IMR-90 (cell line): ENCODE measurements at regions not wholly inside any gene's neighbourhood (a gene's known extent, or its start where the extent isn't known, plus 50 kb on each side); places are given as distances from the start of the nearest gene placed in this dataset.

ENCODE experiments used
- ATAC-seq: fragments of 200-7000 bp; cut with Tn5 transposase; 2 replicates; pipeline ENCODE4 v1.9.1; 2020; ENCODE audit warnings: low read depth, mild to moderate bottlenecking, moderate library complexity
- BruUV-seq: library from RNA; stranded (reverse); fragments of 400-500 nt; replicated peaks from 2 replicates; lab custom pipeline; 2021; lab: Mats Ljungman, UMichigan
- CTCF ChIA-PET: fragments of 300-600 bp; formaldehyde crosslinking; extraction: SDS; loops from one replicate; lab custom pipeline; 2021; ENCODE audit warnings: antibody characterized with exemption; lab: Yijun Ruan, JAX
- POLR2A ChIA-PET: fragments of 300-600 bp; sonication (Branson Sonifier 250); formaldehyde crosslinking; loops from one replicate; lab custom pipeline; 2022; ENCODE audit warnings: antibody characterized with exemption; ENCODE audit not compliant: unreplicated experiment; lab: Charles Lee
- DNase-seq: peaks from one replicate; pipeline ENCODE4 v3.0.0; 2013
- H2AFZ ChIP-seq: replicated peaks from 2 replicates; pipeline ENCODE3; 2013; ENCODE audit warnings: low read length, mild to moderate bottlenecking; ENCODE audit not compliant: poor library complexity
- H2AK5ac ChIP-seq: 2 replicates; pipeline ENCODE4 v1.6.1; 2013; ENCODE audit warnings: low read depth, low read length, inconsistent platforms
- H2AK9ac ChIP-seq: replicated peaks from 2 replicates; pipeline ENCODE3; 2013; ENCODE audit warnings: mild to moderate bottlenecking, low read depth, low read length, moderate library complexity; ENCODE audit not compliant: poor library complexity
- H2BK120ac ChIP-seq: 2 replicates; pipeline ENCODE4 v1.6.1; 2013; ENCODE audit warnings: low read depth, low read length, inconsistent platforms
- H2BK15ac ChIP-seq: 3 replicates; pipeline ENCODE4 v1.6.1; 2013; ENCODE audit warnings: low read depth, low read length, inconsistent platforms
- H2BK20ac ChIP-seq: 2 replicates; pipeline ENCODE4 v1.6.1; 2013; ENCODE audit warnings: low read depth, mild to moderate bottlenecking, inconsistent platforms, low read length, moderate library complexity
- H2BK5ac ChIP-seq: 2 replicates; pipeline ENCODE4 v1.6.1; 2013; ENCODE audit warnings: mild to moderate bottlenecking, low read depth, low read length, inconsistent platforms; ENCODE audit not compliant: poor library complexity, severe bottlenecking
- H3K14ac ChIP-seq: replicated peaks from 2 replicates; pipeline ENCODE4 v1.6.1; 2013; ENCODE audit warnings: low read depth, low read length, inconsistent platforms
- H3K18ac ChIP-seq: 2 replicates; pipeline ENCODE4 v1.6.1; 2013; ENCODE audit warnings: low read depth, low read length, control low read depth
- H3K23ac ChIP-seq: 2 replicates; pipeline ENCODE4 v1.6.1; 2013; ENCODE audit warnings: low read depth, low read length, inconsistent platforms
- H3K27ac ChIP-seq: 2 replicates; pipeline ENCODE4 v1.5.1; 2013; ENCODE audit warnings: mild to moderate bottlenecking, control low read depth, low read length; ENCODE audit not compliant: insufficient read depth
- H3K27me3 ChIP-seq: 2 replicates; pipeline ENCODE4 v1.6.1; 2013; ENCODE audit warnings: low read length; ENCODE audit not compliant: control insufficient read depth, insufficient read depth
- H3K36me3 ChIP-seq: 2 replicates; pipeline ENCODE4 v1.6.1; 2013; ENCODE audit warnings: low read length, mixed read lengths; ENCODE audit not compliant: control insufficient read depth, insufficient read depth
- H3K4ac ChIP-seq: 2 replicates; pipeline ENCODE4 v1.6.1; 2013; ENCODE audit warnings: low read depth, low read length, inconsistent platforms
- H3K4me1 ChIP-seq: 2 replicates; pipeline ENCODE4 v1.6.1; 2013; ENCODE audit warnings: low read length, mixed read lengths; ENCODE audit not compliant: control insufficient read depth, insufficient read depth
- H3K4me2 ChIP-seq: 2 replicates; pipeline ENCODE4 v1.6.1; 2013; ENCODE audit warnings: low read depth, mild to moderate bottlenecking, control low read depth, low read length, moderate library complexity
- H3K4me3 ChIP-seq: 2 replicates; pipeline ENCODE4 v1.5.1; 2013; ENCODE audit warnings: low read depth, mild to moderate bottlenecking, control low read depth, low read length, moderate library complexity; ENCODE audit not compliant: insufficient read depth
- H3K56ac ChIP-seq: 2 replicates; pipeline ENCODE4 v1.6.1; 2013; ENCODE audit warnings: low read length, inconsistent platforms; ENCODE audit not compliant: insufficient read depth; ENCODE audit errors: extremely low read depth
- H3K79me1 ChIP-seq, 2 experiments: 2 replicates each; pipeline ENCODE4 v1.6.1; 2013; ENCODE audit warnings: low read length in 2 of 2, inconsistent platforms in 1 of 2, low read depth in 1 of 2
- H3K9ac ChIP-seq: 2 replicates; pipeline ENCODE4 v1.6.1; 2013; ENCODE audit warnings: low read depth, low read length, control low read depth
- H3K9me1 ChIP-seq: 2 replicates; pipeline ENCODE4 v1.6.1; 2013; ENCODE audit warnings: low read length, inconsistent platforms; ENCODE audit not compliant: insufficient read depth
- H3K9me3 ChIP-seq: 2 replicates; pipeline ENCODE4 v1.6.1; 2013; ENCODE audit warnings: low read length; ENCODE audit not compliant: control insufficient read depth, insufficient read depth
- H4K20me1 ChIP-seq: 2 replicates; pipeline ENCODE4 v1.6.1; 2013; ENCODE audit warnings: low read length, inconsistent platforms; ENCODE audit not compliant: insufficient read depth
- H4K5ac ChIP-seq: 2 replicates; pipeline ENCODE4 v1.6.1; 2013; ENCODE audit warnings: mild to moderate bottlenecking, low read depth, low read length, control low read depth
- H4K8ac ChIP-seq, 2 experiments: 2 replicates each; pipeline ENCODE4 v1.6.1; 2013; ENCODE audit warnings: low read depth in 2 of 2, low read length in 2 of 2, control low read depth in 1 of 2, inconsistent platforms in 1 of 2
- H4K91ac ChIP-seq: 2 replicates; pipeline ENCODE4 v1.6.1; 2013; ENCODE audit warnings: low read depth, low read length, inconsistent platforms; ENCODE audit not compliant: insufficient read depth
- CEBPB ChIP-seq: IDR thresholded peaks from 2 replicates; pipeline ENCODE4 v1.6.1; 2012; ENCODE audit warnings: low read depth, low read length, improper control_type of control experiment
- MAFK ChIP-seq: IDR thresholded peaks from 2 replicates; pipeline ENCODE4 v1.6.1; 2012; ENCODE audit warnings: low read depth, low read length, improper control_type of control experiment
- POLR2A ChIP-seq: IDR thresholded peaks from 2 replicates; pipeline ENCODE4 v1.6.1; 2012; ENCODE audit warnings: mild to moderate bottlenecking, low read depth, low read length
- RAD21 ChIP-seq: IDR thresholded peaks from 2 replicates; pipeline ENCODE4 v1.6.1; 2012; ENCODE audit warnings: low read length, improper control_type of control experiment
- RFX5 ChIP-seq: IDR thresholded peaks from 2 replicates; pipeline ENCODE4 v1.8.0; 2012; ENCODE audit warnings: low read depth, mild to moderate bottlenecking, low read length, moderate library complexity
- WGBS, 2 experiments: methylation state at CpG; one replicate each; pipeline versions ENCODE4 v1.1.5 to v1.1.7; 2013; ENCODE audit warnings: missing lambda C conversion rate in 2 of 2; ENCODE audit not compliant: insufficient read length in 1 of 2; ENCODE audit errors: extremely low coverage in 2 of 2; 5-methylcytosine and 5-hydroxymethylcytosine counted together
- dilution Hi-C: fragments of 300-500 bp; cut with HindIII; formaldehyde crosslinking; loops from one replicate; pipeline ENCODE4 v1.14.3; 2018; ENCODE audit warnings: low sequenced_read_pairs; ENCODE audit not compliant: unreplicated experiment
- in situ Hi-C: fragments of 300-500 bp; cut with MboI; formaldehyde crosslinking; loops from 3 replicates; pipeline ENCODE4 v1.14.3; 2019; ENCODE audit warnings: low sequenced_read_pairs, inconsistent platforms, mixed read lengths
- intact Hi-C: fragments of 100-400 bp; cut with micrococcal nuclease; formaldehyde crosslinking; loops from 2 replicates; pipeline ENCODE4 v1.10.0; 2022
- TF ChIP-seq, protein P1 (sequence below): fragments of 150-350 bp; IDR thresholded peaks from 2 replicates; pipeline ENCODE4 v1.6.1; 2017; ENCODE audit warnings: mild to moderate bottlenecking, antibody characterized with exemption, low read length, low read depth
- TF ChIP-seq, protein P2 (sequence below): fragments of 150-350 bp; IDR thresholded peaks from 2 replicates; pipeline ENCODE4 v1.6.1; 2016; ENCODE audit warnings: low read depth, mild to moderate bottlenecking, low read length, moderate library complexity, borderline replicate concordance
- TF ChIP-seq, protein P3 (sequence below): conservative IDR thresholded peaks from 2 replicates; pipeline ENCODE4 v1.5.1; 2012; ENCODE audit warnings: mild to moderate bottlenecking, low read depth, low read length, improper control_type of control experiment

DNA sequence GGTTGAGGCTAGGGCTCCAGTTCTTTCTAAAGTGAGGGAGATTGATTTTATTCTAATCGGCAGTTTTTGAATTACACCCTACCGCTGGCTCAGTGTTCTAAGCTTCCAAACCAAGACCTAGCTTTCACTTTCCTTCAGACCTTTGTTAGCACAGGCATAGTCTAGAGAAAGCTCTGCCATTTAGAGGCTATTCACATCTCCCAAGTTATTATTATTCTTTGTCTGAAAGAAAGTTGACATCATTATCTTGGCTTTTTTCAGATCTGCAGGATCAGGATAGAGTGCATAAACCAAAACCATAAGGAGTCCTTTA lies 276.8 kb downstream of the ASXL3 start:
- no peak overlapping the region for H2BK120ac ChIP-seq
- H4K20me1 ChIP-seq, result no peaks in the 10 kb centered on the region
- no peak overlapping the region for H3K4me2 ChIP-seq
- ChIA-PET CTCF (no interaction called here), POLR2A (no interaction called here)
- H2BK15ac ChIP-seq, result no peak overlapping the region
- H3K18ac ChIP-seq, result no peak overlapping the region
- intact Hi-C loops, result no loop called here
- H3K9me3 ChIP-seq, result no peaks in the 10 kb centered on the region
- no peaks in the 10 kb centered on the region for H3K9me1 ChIP-seq
- no peak for TF ChIP-seq RAD21
- no peak for TF ChIP-seq CEBPB
- no peak for TF ChIP-seq RFX5
- TF ChIP-seq, protein P1, sequence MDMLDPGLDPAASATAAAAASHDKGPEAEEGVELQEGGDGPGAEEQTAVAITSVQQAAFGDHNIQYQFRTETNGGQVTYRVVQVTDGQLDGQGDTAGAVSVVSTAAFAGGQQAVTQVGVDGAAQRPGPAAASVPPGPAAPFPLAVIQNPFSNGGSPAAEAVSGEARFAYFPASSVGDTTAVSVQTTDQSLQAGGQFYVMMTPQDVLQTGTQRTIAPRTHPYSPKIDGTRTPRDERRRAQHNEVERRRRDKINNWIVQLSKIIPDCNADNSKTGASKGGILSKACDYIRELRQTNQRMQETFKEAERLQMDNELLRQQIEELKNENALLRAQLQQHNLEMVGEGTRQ, result no peak
- TF ChIP-seq, protein P2, sequence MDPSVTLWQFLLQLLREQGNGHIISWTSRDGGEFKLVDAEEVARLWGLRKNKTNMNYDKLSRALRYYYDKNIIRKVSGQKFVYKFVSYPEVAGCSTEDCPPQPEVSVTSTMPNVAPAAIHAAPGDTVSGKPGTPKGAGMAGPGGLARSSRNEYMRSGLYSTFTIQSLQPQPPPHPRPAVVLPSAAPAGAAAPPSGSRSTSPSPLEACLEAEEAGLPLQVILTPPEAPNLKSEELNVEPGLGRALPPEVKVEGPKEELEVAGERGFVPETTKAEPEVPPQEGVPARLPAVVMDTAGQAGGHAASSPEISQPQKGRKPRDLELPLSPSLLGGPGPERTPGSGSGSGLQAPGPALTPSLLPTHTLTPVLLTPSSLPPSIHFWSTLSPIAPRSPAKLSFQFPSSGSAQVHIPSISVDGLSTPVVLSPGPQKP, result no peak
- TF ChIP-seq, protein P3, sequence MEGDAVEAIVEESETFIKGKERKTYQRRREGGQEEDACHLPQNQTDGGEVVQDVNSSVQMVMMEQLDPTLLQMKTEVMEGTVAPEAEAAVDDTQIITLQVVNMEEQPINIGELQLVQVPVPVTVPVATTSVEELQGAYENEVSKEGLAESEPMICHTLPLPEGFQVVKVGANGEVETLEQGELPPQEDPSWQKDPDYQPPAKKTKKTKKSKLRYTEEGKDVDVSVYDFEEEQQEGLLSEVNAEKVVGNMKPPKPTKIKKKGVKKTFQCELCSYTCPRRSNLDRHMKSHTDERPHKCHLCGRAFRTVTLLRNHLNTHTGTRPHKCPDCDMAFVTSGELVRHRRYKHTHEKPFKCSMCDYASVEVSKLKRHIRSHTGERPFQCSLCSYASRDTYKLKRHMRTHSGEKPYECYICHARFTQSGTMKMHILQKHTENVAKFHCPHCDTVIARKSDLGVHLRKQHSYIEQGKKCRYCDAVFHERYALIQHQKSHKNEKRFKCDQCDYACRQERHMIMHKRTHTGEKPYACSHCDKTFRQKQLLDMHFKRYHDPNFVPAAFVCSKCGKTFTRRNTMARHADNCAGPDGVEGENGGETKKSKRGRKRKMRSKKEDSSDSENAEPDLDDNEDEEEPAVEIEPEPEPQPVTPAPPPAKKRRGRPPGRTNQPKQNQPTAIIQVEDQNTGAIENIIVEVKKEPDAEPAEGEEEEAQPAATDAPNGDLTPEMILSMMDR, result no peak
- TF ChIP-seq POLR2A, result no peak
- TF ChIP-seq MAFK, result no peak
- H3K56ac ChIP-seq, result no peak overlapping the region
- H3K27ac ChIP-seq, result no peak overlapping the region
- no peak overlapping the region for H2BK5ac ChIP-seq
- no peak overlapping the region for H4K8ac ChIP-seq
- H3K27me3 ChIP-seq, result no peaks in the 10 kb centered on the region
- H3K14ac ChIP-seq, result no peak overlapping the region
- H2BK20ac ChIP-seq, result no peak overlapping the region
- H3K36me3 ChIP-seq, result no peaks in the 10 kb centered on the region
- no peaks in the 10 kb centered on the region for H3K4me1 ChIP-seq
- WGBS, 2 experiments, result no CpG with 5 or more reads among the region's 2 CpGs
- in situ Hi-C loops, result no loop called here
- no peak overlapping the region for H3K23ac ChIP-seq
- ATAC-seq (no peak), DNase-seq (no peak)
- H3K9ac ChIP-seq, result no peak overlapping the region
- H3K4ac ChIP-seq, result no peak overlapping the region
- dilution Hi-C loops, result no loop called here
- H2AFZ ChIP-seq, result no peak overlapping the region
- H3K79me1 ChIP-seq, result no peaks in the 10 kb centered on the region
- H2AK9ac ChIP-seq, result no peak overlapping the region
- BruUV-seq, result no TSS peak
- H2AK5ac ChIP-seq, result no peak overlapping the region
- no peak overlapping the region for H4K5ac ChIP-seq
- H3K4me3 ChIP-seq, result no peak overlapping the region
- no peak overlapping the region for H4K91ac ChIP-seq
